ENCODE measurements at regions not wholly inside any gene's neighbourhood (a gene's known extent, or its start where the extent isn't known, plus 50 kb on each side); places are given as distances from the start of the nearest gene placed in this dataset.

DNA sequence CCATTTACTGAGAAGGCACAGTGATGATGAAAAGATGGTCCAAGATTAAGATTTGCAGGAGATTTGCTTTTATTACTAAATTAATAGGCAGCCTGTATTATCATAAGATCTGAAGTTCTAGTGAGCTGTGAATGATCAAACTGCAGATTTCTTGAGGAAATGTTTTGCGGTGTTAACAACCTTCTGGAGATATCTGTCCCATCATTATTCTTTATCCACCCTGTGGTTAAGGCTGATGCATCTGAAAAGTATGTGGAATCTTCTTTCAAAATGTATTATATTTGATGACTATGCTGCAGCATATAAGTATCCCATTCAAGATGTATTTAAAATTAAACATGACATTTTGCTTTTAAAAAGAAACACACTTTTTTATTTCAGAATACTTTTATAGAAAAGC is 150.3 kb downstream of the POLR1F start:
- no peak overlapping the region for H3K14ac ChIP-seq (ENCODE audit: insufficient read depth, low read length)
- no peak overlapping the region for H3T11ph ChIP-seq (ENCODE audit: low read length)
- H2BK120ac ChIP-seq (ENCODE audit: low read depth, low read length, poor library complexity, severe bottlenecking), result no peak overlapping the region
- H3K27me3 Mint-ChIP-seq (ENCODE audit: low read depth), result no peaks in the 10 kb centered on the region; the same call in 1 of the 2 replicates
- H3K79me1 ChIP-seq (ENCODE audit: insufficient read depth, low read depth, low read length, poor library complexity, severe bottlenecking), result no peaks in the 10 kb centered on the region
- no peak overlapping the region for H2BK20ac ChIP-seq (ENCODE audit: low read depth, low read length, poor library complexity, severe bottlenecking)
- no peak overlapping the region for H4K5ac ChIP-seq (ENCODE audit: insufficient read length, low read depth, low read length)
- H3K9ac ChIP-seq (ENCODE audit: extremely low read depth, insufficient read length, low read length), result no peak overlapping the region
- no peak overlapping the region for H3K4me2 ChIP-seq (ENCODE audit: insufficient read depth, insufficient read length, low read length)
- no peaks in the 10 kb centered on the region for H3K4me1 Mint-ChIP-seq
- H3K23ac ChIP-seq (ENCODE audit: insufficient read length, low read depth, low read length), result no peak overlapping the region
- H3K79me2 ChIP-seq (ENCODE audit: insufficient read depth, low read length), result no peaks in the 10 kb centered on the region
- H2AK5ac ChIP-seq (ENCODE audit: insufficient read length, low read length), result no peak overlapping the region
- no peaks in the 10 kb centered on the region for H3K23me2 ChIP-seq (ENCODE audit: insufficient read length, low read depth, low read length, poor library complexity, severe bottlenecking)
- H3K27me3 ChIP-seq (ENCODE audit: insufficient read depth, low read length), result no peaks in the 10 kb centered on the region
- no peak overlapping the region for H2BK12ac ChIP-seq (ENCODE audit: insufficient read length, low read depth, low read length)
- H4K8ac ChIP-seq (replicated peaks; ENCODE audit: insufficient read length, low read depth, low read length), result no peak overlapping the region
- H2BK5ac ChIP-seq (ENCODE audit: insufficient read length, low read length), result no peak overlapping the region
- H3K9me3 Mint-ChIP-seq, result no peaks in the 10 kb centered on the region
- no peak overlapping the region for H3K4me3 Mint-ChIP-seq
- H3K4me1 ChIP-seq (ENCODE audit: insufficient read depth, low read length), result no peaks in the 10 kb centered on the region
- no CpG with 5 or more reads among the region's 1 CpG for WGBS (ENCODE audit: extremely low coverage, insufficient read length, low lambda C conversion rate)
- H3K27ac Mint-ChIP-seq, result no peak overlapping the region
- no peak overlapping the region for H4K91ac ChIP-seq (ENCODE audit: insufficient read length, low read depth, low read length)
- no peak overlapping the region for H3K18ac ChIP-seq (ENCODE audit: insufficient read length, low read depth, low read length)
- no peak for DNase-seq
- H4K20me1 ChIP-seq (ENCODE audit: control insufficient read depth, insufficient read depth, insufficient read length), result no peaks in the 10 kb centered on the region
- H3K9me3 ChIP-seq (ENCODE audit: control insufficient read depth, low read depth, low read length), result no peaks in the 10 kb centered on the region
- H3K36me3 Mint-ChIP-seq (ENCODE audit: insufficient read depth in 1 of 3, low read depth in 3 of 3), result no peaks in the 10 kb centered on the region
- H3K56ac ChIP-seq (ENCODE audit: insufficient read length, low read depth, low read length), result no peak overlapping the region
- H3K4ac ChIP-seq (ENCODE audit: low read depth, low read length), result no peak overlapping the region
- no peak overlapping the region for H2BK15ac ChIP-seq (ENCODE audit: low read depth, low read length)
- H2AFZ ChIP-seq (ENCODE audit: low read length), result no peak overlapping the region
- H3K27ac ChIP-seq (ENCODE audit: insufficient read length, low read depth, low read length), result no peak overlapping the region
- TF ChIP-seq, protein P1, sequence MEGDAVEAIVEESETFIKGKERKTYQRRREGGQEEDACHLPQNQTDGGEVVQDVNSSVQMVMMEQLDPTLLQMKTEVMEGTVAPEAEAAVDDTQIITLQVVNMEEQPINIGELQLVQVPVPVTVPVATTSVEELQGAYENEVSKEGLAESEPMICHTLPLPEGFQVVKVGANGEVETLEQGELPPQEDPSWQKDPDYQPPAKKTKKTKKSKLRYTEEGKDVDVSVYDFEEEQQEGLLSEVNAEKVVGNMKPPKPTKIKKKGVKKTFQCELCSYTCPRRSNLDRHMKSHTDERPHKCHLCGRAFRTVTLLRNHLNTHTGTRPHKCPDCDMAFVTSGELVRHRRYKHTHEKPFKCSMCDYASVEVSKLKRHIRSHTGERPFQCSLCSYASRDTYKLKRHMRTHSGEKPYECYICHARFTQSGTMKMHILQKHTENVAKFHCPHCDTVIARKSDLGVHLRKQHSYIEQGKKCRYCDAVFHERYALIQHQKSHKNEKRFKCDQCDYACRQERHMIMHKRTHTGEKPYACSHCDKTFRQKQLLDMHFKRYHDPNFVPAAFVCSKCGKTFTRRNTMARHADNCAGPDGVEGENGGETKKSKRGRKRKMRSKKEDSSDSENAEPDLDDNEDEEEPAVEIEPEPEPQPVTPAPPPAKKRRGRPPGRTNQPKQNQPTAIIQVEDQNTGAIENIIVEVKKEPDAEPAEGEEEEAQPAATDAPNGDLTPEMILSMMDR (conservative IDR thresholded peaks at IDR 0.05), result no peak
